Neutrophil (primary cell): ENCODE measurements at regions not wholly inside any gene's neighbourhood (a gene's known extent, or its start where the extent isn't known, plus 50 kb on each side); places are given as distances from the start of the nearest gene placed in this dataset.

Experiments used
- H3K27ac ChIP-seq: fragments of 200-600 bp; sonication (generic); 2 replicates; pipeline ENCODE4 v1.5.1; 2016; ENCODE audit warnings: mild to moderate bottlenecking, moderate library complexity
- H3K27me3 ChIP-seq: fragments of 200-600 bp; sonication (generic); 2 replicates; pipeline ENCODE4 v1.6.0; 2016; ENCODE audit warnings: mild to moderate bottlenecking
- H3K36me3 ChIP-seq: fragments of 200-600 bp; sonication (generic); 2 replicates; pipeline ENCODE4 v1.5.1; 2017
- H3K4me1 ChIP-seq, 2 experiments: fragments of 200-600 bp in 1 of 2; sonication (generic) in 1 of 2; 1 replicate in 1 of 2; 2 replicates in 1 of 2; pipeline versions ENCODE4 v1.5.1 to v1.6.1; 2013 to 2016; ENCODE audit warnings: low read depth in 1 of 2, low read length in 1 of 2, mild to moderate bottlenecking in 1 of 2, moderate library complexity in 1 of 2; ENCODE audit not compliant: control insufficient read depth in 1 of 2, insufficient read depth in 1 of 2
- H3K4me3 ChIP-seq, 2 experiments: fragments of 200-600 bp in 1 of 2; sonication (generic) in 1 of 2; 1 replicate in 1 of 2; 2 replicates in 1 of 2; pipeline ENCODE4 v1.5.1; 2013 to 2016; ENCODE audit warnings: low read depth in 1 of 2, low read length in 1 of 2, mild to moderate bottlenecking in 1 of 2, moderate library complexity in 1 of 2
- H3K9me3 ChIP-seq: fragments of 200-600 bp; sonication (generic); 2 replicates; pipeline ENCODE4 v1.5.1; 2016
- CTCF ChIP-seq: fragments of 200-600 bp; sonication (generic); IDR thresholded peaks from 2 replicates; pipeline ENCODE4 v1.5.1; 2016; ENCODE audit warnings: antibody characterized with exemption

GRCh38 chr5:17000291-17000939 is 64.3 kb upstream of the MYO10 start:
- Histone ChIP-seq H3K27ac (no peak overlapping the region), H3K27me3 (no peaks in the 10 kb centered on the region), H3K4me1 (no peaks in the 10 kb centered on the region), H3K4me3 (no peak overlapping the region), H3K36me3 (no peaks in the 10 kb centered on the region), H3K9me3 (no peaks in the 10 kb centered on the region)
- no peak for TF ChIP-seq CTCF

DNA sequence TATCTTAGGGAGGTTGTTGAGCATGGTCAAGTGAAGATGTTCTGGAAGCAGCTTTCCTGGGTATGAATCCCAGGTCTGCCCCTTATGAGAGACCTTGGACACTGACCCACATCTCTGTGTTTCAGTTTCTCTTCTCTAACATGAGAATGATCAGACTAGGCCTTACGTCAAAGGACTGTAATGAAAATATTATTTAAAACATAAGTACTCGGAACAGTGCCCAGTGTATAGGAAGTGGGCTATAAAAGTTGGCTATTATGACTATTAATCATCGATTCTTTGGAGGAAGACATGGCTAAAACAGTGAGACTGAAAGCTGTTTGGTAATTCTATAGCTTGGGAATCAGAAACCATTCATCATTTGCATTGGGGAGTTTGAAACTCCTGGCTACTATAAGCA is 65.3 kb upstream of the MYO10 start:
- no peak for TF ChIP-seq CTCF
- Histone ChIP-seq H3K4me3 (no peak overlapping the region), H3K27ac (no peak overlapping the region)

GRCh38 chr5:17004441-17005106 is 68.5 kb upstream of the MYO10 start:
- Histone ChIP-seq H3K27ac (no peak overlapping the region), H3K9me3 (no peaks in the 10 kb centered on the region), H3K4me3 (no peak overlapping the region), H3K36me3 (no peaks in the 10 kb centered on the region), H3K4me1 (no peaks in the 10 kb centered on the region), H3K27me3 (no peaks in the 10 kb centered on the region)
- TF ChIP-seq CTCF, result no peak

More for the DNA sequence above, 65.3 kb upstream of the MYO10 start:
- Histone ChIP-seq H3K36me3 (no peaks in the 10 kb centered on the region), H3K9me3 (no peaks in the 10 kb centered on the region), H3K27me3 (no peaks in the 10 kb centered on the region), H3K4me1 (no peaks in the 10 kb centered on the region)

- no peaks in the 10 kb centered on the region for H3K9me3 ChIP-seq
- no peak for TF ChIP-seq CTCF
- no peaks in the 10 kb centered on the region for H3K36me3 ChIP-seq
- no peak overlapping the region for H3K27ac ChIP-seq
- no peaks in the 10 kb centered on the region for H3K4me1 ChIP-seq
- no peak overlapping the region for H3K4me3 ChIP-seq
- H3K27me3 ChIP-seq, result no peaks in the 10 kb centered on the region
Measured at GRCh38 chr5:17005107-17005828, 69.2 kb upstream of the MYO10 start.

- no peaks in the 10 kb centered on the region for H3K4me1 ChIP-seq
- no peak for TF ChIP-seq CTCF
- no peaks in the 10 kb centered on the region for H3K36me3 ChIP-seq
- H3K9me3 ChIP-seq, result no peaks in the 10 kb centered on the region
- H3K27me3 ChIP-seq, result no peaks in the 10 kb centered on the region
- H3K4me3 ChIP-seq, result no peak overlapping the region
- no peak overlapping the region for H3K27ac ChIP-seq
Measured at GRCh38 chr5:17012289-17012688, 76.2 kb upstream of the MYO10 start.
